ENCODE measurements at regions not wholly inside any gene's neighbourhood (a gene's known extent, or its start where the extent isn't known, plus 50 kb on each side); places are given as distances from the start of the nearest gene placed in this dataset.

DNA sequence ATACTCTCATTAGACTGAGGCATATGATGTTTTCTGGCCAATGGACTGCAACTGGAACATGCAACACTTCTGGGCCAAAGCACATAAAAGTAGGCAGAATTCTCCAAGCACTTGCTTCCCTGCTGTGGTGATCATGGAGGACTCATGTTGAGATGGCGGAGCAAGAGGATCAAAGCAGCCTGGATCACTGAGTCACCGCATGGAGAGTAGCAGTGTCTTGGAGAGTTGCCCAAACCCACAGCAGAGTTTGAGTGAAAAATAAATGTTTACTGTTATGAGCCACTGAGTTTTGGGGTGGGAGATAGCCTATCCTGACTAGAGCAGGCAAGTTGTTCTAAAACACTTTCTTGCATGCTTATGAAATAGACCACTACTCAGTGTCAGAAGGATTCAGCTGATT, 359.5 kb downstream of the ZNF521 start:
- H3K4me3 ChIP-seq, result no peak overlapping the region
- H3K9ac ChIP-seq (ENCODE audit: insufficient read depth in 1 of 2, low read length in 2 of 2), result no peak overlapping the region
- no peak overlapping the region for H3K27ac ChIP-seq (ENCODE audit: low read depth in 1 of 2, low read length in 1 of 2)
- TF ChIP-seq, protein P1, sequence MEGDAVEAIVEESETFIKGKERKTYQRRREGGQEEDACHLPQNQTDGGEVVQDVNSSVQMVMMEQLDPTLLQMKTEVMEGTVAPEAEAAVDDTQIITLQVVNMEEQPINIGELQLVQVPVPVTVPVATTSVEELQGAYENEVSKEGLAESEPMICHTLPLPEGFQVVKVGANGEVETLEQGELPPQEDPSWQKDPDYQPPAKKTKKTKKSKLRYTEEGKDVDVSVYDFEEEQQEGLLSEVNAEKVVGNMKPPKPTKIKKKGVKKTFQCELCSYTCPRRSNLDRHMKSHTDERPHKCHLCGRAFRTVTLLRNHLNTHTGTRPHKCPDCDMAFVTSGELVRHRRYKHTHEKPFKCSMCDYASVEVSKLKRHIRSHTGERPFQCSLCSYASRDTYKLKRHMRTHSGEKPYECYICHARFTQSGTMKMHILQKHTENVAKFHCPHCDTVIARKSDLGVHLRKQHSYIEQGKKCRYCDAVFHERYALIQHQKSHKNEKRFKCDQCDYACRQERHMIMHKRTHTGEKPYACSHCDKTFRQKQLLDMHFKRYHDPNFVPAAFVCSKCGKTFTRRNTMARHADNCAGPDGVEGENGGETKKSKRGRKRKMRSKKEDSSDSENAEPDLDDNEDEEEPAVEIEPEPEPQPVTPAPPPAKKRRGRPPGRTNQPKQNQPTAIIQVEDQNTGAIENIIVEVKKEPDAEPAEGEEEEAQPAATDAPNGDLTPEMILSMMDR (IDR thresholded peaks at IDR 0.05; ENCODE audit: control extremely low read depth, extremely low read depth), result no peak
- H3K27me3 ChIP-seq (ENCODE audit: control insufficient read depth in 3 of 3, insufficient read depth in 3 of 3, low read length in 2 of 3), result no peaks in the 10 kb centered on the region
- no peaks in the 10 kb centered on the region for H3K36me3 ChIP-seq (ENCODE audit: control insufficient read depth in 4 of 4, insufficient read depth in 4 of 4, low read length in 4 of 4)
- ATAC-seq (ENCODE audit: insufficient read depth, low FRiP score) (no peak), DNase-seq (no peak)
- peaks cover 0 to 52% (median 6%) of the 10 kb centered on the region in 5 donors for H3K4me1 ChIP-seq (ENCODE audit: control insufficient read depth in 5 of 5, insufficient read depth in 5 of 5, low read length in 5 of 5)
- 95% methylated on average over 2 of the region's 2 CpGs for WGBS, 2 donors
- H3K9me3 ChIP-seq (ENCODE audit: control insufficient read depth in 4 of 4, insufficient read depth in 3 of 4, low read length in 3 of 4), result no peaks in the 10 kb centered on the region

DNA sequence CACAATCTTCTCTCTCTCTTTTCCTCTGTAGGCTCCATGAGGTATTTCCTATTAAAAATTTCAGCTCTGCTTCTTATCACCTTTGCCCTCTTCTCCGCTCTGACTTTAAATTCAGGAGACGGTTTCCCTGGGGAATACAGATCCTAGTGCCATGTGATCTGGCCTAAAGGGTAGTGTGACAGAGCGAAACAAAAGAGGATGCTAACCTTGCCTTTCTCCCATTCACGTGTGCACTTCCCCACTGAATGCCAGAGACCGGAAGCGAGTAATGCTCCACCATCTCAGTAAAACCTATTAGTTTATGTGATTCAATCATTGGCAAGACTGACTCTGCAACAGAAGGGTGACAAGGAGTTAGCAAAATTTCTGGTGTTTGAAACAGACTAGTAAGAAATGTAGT, 358.3 kb downstream of the ZNF521 start:
- Histone ChIP-seq H3K9ac (ENCODE audit: insufficient read depth in 1 of 2, low read length in 2 of 2) (no peak overlapping the region), H3K4me1 (ENCODE audit: control insufficient read depth in 5 of 5, insufficient read depth in 5 of 5, low read length in 5 of 5) (peaks cover 0 to 43% (median 6%) of the 10 kb centered on the region in 5 donors), H3K9me3 (ENCODE audit: control insufficient read depth in 4 of 4, insufficient read depth in 3 of 4, low read length in 3 of 4) (no peaks in the 10 kb centered on the region), H3K4me3 (no peak overlapping the region), H3K27me3 (ENCODE audit: control insufficient read depth in 3 of 3, insufficient read depth in 3 of 3, low read length in 2 of 3) (no peaks in the 10 kb centered on the region), H3K36me3 (ENCODE audit: control insufficient read depth in 4 of 4, insufficient read depth in 4 of 4, low read length in 4 of 4) (no peaks in the 10 kb centered on the region), H3K27ac (ENCODE audit: low read depth in 1 of 2, low read length in 1 of 2) (no peak overlapping the region)
- TF ChIP-seq, protein P1 (IDR thresholded peaks at IDR 0.05; ENCODE audit: control extremely low read depth, extremely low read depth), result no peak
- 91 to 93% methylated on average over 6 of the region's 6 CpGs for WGBS, 2 donors
- no peak for ATAC-seq (ENCODE audit: insufficient read depth, low FRiP score)
- DNase-seq, result no peak

DNA sequence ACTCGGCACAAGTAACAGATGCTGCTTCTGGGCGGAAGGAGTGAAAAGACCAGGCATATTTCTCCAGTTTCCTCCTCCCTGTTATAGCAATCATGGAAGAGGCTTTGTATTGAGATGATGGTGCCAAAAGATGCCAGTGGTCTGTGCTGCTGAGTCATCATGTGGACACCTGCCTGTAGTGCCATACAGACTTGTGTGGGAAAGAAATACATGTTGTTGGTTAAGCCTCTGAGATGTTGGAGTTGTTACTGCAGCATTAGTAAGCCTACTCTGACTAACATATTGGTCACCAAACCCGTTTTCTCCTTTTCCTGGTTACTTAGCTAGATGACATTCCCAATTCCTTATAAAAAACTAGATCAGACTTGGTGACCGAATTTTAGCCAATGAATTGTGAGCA, 356.9 kb downstream of the ZNF521 start:
- no peak overlapping the region for H3K9ac ChIP-seq (ENCODE audit: insufficient read depth in 1 of 2, low read length in 2 of 2)
- TF ChIP-seq, protein P1 (IDR thresholded peaks at IDR 0.05; ENCODE audit: control extremely low read depth, extremely low read depth), result no peak
- H3K27me3 ChIP-seq (ENCODE audit: control insufficient read depth in 3 of 3, insufficient read depth in 3 of 3, low read length in 2 of 3), result no peaks in the 10 kb centered on the region
- no peak for ATAC-seq (ENCODE audit: insufficient read depth, low FRiP score)
- no peaks in the 10 kb centered on the region for H3K36me3 ChIP-seq (ENCODE audit: control insufficient read depth in 4 of 4, insufficient read depth in 4 of 4, low read length in 4 of 4)
- no peak overlapping the region for H3K4me3 ChIP-seq
- H3K27ac ChIP-seq (ENCODE audit: low read depth in 1 of 2, low read length in 1 of 2), result no peak overlapping the region
- WGBS, 2 donors, result 90 to 97% methylated on average over 4 of the region's 4 CpGs
- no peak for DNase-seq
- peaks cover 0 to 8% (median 2%) of the 10 kb centered on the region in 4 donors for H3K9me3 ChIP-seq (ENCODE audit: control insufficient read depth in 4 of 4, insufficient read depth in 3 of 4, low read length in 3 of 4)
- peaks cover 0 to 39% (median 6%) of the 10 kb centered on the region in 5 donors for H3K4me1 ChIP-seq (ENCODE audit: control insufficient read depth in 5 of 5, insufficient read depth in 5 of 5, low read length in 5 of 5)

DNA sequence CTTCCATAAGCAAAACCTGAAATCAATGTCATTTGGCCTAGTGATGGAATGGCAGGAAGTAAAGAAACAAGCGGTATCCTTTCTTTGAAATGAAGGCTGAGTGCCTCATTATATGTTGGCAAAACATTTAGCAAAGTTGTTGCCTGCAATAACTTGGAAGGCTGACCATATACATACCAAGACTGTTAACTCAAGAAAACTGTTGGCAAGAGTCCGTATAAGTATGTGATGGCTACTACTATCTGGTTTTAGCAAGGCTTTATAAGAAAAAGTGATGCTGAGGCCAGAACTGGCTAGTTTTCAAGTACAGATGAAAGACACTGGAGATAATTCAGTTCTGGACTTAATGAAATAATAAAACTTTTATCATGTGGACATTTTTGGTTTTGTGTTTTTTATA, 356.2 kb downstream of the ZNF521 start:
- TF ChIP-seq, protein P1 (IDR thresholded peaks at IDR 0.05; ENCODE audit: control extremely low read depth, extremely low read depth), result no peak
- no peak overlapping the region for H3K9ac ChIP-seq (ENCODE audit: insufficient read depth in 1 of 2, low read length in 2 of 2)
- peaks cover 0 to 32% (median under 1%) of the 10 kb centered on the region in 5 donors for H3K4me1 ChIP-seq (ENCODE audit: control insufficient read depth in 5 of 5, insufficient read depth in 5 of 5, low read length in 5 of 5)
- no peaks in the 10 kb centered on the region for H3K27me3 ChIP-seq (ENCODE audit: control insufficient read depth in 3 of 3, insufficient read depth in 3 of 3, low read length in 2 of 3)
- no peak overlapping the region for H3K27ac ChIP-seq (ENCODE audit: low read depth in 1 of 2, low read length in 1 of 2)
- no peak for ATAC-seq (ENCODE audit: insufficient read depth, low FRiP score)
- DNase-seq, result peak; percentile 59 to 97 (median 94)
- H3K9me3 ChIP-seq (ENCODE audit: control insufficient read depth in 4 of 4, insufficient read depth in 3 of 4, low read length in 3 of 4), result peaks cover 0 to 8% (median 2%) of the 10 kb centered on the region in 4 donors
- WGBS, 2 donors, result 83 to 87% methylated on average over 2 of the region's 2 CpGs
- H3K36me3 ChIP-seq (ENCODE audit: control insufficient read depth in 4 of 4, insufficient read depth in 4 of 4, low read length in 4 of 4), result no peaks in the 10 kb centered on the region
- H3K4me3 ChIP-seq, result no peak overlapping the region
